GM23248 (cell line): ENCODE measurements at regions not wholly inside any gene's neighbourhood (a gene's known extent, or its start where the extent isn't known, plus 50 kb on each side); places are given as distances from the start of the nearest gene placed in this dataset.

Source experiments
- EZH2 ChIP-seq: fragments of 200-600 bp; sonication (generic); IDR thresholded peaks from 2 replicates; pipeline ENCODE4 v1.6.1; 2018; ENCODE audit warnings: antibody characterized with exemption, mild to moderate bottlenecking; ENCODE audit not compliant: insufficient read depth, poor library complexity, severe bottlenecking
- EZH2phosphoT487 ChIP-seq: fragments of 200-600 bp; sonication (generic); IDR thresholded peaks from 2 replicates; pipeline ENCODE4 v1.6.1; 2018; ENCODE audit warnings: antibody characterized with exemption, moderate library complexity, mild to moderate bottlenecking, low read depth; ENCODE audit not compliant: insufficient read depth

DNA sequence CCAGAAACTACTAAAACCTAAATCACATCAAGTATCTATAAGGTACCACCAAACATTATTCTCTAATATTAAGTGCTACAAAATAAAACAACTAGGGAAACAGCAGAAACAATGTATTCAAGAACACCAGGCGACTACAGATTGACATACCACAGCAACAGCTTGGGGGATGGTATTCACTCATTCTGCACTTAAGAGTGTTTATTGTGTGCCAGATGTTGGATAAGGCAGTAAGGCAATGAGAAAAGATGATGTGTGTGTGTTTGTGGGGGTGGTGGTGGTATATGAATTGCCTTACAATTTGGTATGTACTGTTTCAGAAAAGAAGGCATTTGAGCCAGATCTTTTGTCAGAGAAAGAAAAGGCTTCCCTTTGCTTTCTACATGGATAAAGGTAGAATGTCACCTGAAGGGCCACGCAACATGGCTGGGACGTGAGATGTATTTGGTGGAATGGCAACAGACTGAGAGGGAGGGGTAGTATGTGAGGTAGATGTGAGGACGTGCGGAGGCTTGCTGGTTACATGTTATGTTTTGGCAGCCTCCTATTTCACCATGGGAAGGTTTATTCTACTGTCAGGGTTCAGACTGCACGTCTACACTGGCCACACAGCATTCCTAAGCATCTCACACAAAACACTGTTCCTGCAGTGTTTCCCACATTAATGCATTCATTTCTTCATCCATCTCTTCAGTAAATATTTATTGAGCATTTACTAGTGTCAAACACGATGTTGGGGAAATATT is 300.7 kb downstream of the KLF12 start:
- TF ChIP-seq EZH2, result no peak
- no peak for TF ChIP-seq EZH2phosphoT487
